ENCODE measurements at regions not wholly inside any gene's neighbourhood (a gene's known extent, or its start where the extent isn't known, plus 50 kb on each side); places are given as distances from the start of the nearest gene placed in this dataset.

GRCh38 chr22:22816171-22816514 lies 71.5 kb upstream of the IGLL5 start:
- Histone ChIP-seq H3K9me3 (ENCODE audit: control insufficient read depth in 1 of 2, insufficient read depth in 1 of 2, low read length in 2 of 2) (no peaks in the 10 kb centered on the region), H3K36me3 (ENCODE audit: insufficient read depth, low read length) (no peaks in the 10 kb centered on the region), H3K4me1 (ENCODE audit: insufficient read depth, low read length) (peaks cover 93% of the 10 kb centered on the region), H3K4me3 (ENCODE audit: low read length) (no peak overlapping the region), H3K27me3 (ENCODE audit: control insufficient read depth in 1 of 2, insufficient read depth in 2 of 2, low read length in 2 of 2) (no peaks in the 10 kb centered on the region), H3K27ac (ENCODE audit: low read depth in 1 of 2, low read length in 2 of 2) (peak overlapping the region; percentile 8 to 78)
- ATAC-seq (ENCODE audit: poor library complexity) (no peak), DNase-seq (no peak)
- no peaks in the 10 kb centered on the region for H3K27me3 Mint-ChIP-seq
- ChIA-PET CTCF (no interaction called here), POLR2A (interaction anchor here (0.8 to 2.0 kb wide), 4 partner anchors 8 to 63 kb away, joined by 3 to 6 read pairs (median 4); no protein-coding TSS in a partner anchor)
- TF ChIP-seq, protein P1, sequence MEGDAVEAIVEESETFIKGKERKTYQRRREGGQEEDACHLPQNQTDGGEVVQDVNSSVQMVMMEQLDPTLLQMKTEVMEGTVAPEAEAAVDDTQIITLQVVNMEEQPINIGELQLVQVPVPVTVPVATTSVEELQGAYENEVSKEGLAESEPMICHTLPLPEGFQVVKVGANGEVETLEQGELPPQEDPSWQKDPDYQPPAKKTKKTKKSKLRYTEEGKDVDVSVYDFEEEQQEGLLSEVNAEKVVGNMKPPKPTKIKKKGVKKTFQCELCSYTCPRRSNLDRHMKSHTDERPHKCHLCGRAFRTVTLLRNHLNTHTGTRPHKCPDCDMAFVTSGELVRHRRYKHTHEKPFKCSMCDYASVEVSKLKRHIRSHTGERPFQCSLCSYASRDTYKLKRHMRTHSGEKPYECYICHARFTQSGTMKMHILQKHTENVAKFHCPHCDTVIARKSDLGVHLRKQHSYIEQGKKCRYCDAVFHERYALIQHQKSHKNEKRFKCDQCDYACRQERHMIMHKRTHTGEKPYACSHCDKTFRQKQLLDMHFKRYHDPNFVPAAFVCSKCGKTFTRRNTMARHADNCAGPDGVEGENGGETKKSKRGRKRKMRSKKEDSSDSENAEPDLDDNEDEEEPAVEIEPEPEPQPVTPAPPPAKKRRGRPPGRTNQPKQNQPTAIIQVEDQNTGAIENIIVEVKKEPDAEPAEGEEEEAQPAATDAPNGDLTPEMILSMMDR (IDR thresholded peaks at IDR 0.05) = no peak
- H3K9me3 Mint-ChIP-seq = no peaks in the 10 kb centered on the region
- H3K27ac Mint-ChIP-seq = peak overlapping the region; percentile 97
- no peak overlapping the region for H3K4me3 Mint-ChIP-seq
- H3K36me3 Mint-ChIP-seq (ENCODE audit: low read depth) = no peaks in the 10 kb centered on the region
- H3K4me1 Mint-ChIP-seq (ENCODE audit: low read depth) = peaks cover 91% of the 10 kb centered on the region
- intact Hi-C loops (cut with DNase I, micrococcal nuclease) = loop anchor here in 1 of 2 experiments (2.0 kb wide), 1 partner anchor 27 kb away; no protein-coding TSS in a partner anchor

GRCh38 chr22:22816766-22817410 lies 70.7 kb upstream of the IGLL5 start:
- peak overlapping the region; percentile 97 for H3K27ac Mint-ChIP-seq

DNA sequence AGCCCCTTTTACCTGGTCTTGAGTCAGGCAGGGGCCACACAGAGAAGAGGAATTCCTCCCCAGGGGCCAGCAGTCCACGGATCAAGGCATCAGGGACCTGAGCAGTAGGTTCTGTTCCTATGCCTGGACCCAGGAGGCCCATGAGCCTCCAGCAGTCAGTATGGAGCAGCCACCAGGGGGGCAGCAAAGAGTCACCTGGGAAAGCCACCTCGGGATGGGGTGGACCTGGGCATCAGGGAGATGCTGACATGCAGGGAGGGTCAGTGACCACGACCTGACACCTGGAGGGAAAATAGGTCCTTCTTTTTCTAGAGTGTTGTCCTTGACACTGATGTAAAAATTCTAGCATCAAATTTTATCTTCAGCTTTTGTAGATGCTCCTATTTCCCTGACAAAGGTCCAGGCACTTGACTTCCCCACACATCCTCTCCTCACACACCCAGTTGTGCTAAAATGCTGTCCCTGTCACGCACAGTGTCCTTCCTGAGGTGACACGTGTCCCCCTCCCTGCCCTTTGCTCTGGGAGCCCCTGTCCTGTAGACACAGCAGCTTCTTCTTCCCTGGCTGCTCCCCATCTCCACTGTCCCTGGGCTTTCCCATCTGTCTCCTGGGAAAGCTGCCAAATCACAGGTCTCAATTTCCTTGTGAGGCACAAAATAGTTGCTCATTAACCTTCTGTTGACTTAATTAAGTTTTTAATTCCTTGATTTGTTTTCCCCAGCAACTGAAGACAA lies 70.0 kb upstream of the IGLL5 start:
- H3K27me3 ChIP-seq (ENCODE audit: control insufficient read depth in 1 of 2, insufficient read depth in 2 of 2, low read length in 2 of 2) = no peaks in the 10 kb centered on the region
- Mint-ChIP-seq H3K4me1 (ENCODE audit: low read depth) (peaks cover 97% of the 10 kb centered on the region), H3K36me3 (ENCODE audit: low read depth) (no peaks in the 10 kb centered on the region), H3K4me3 (peak overlapping the region; percentile 71), H3K27me3 (no peaks in the 10 kb centered on the region), H3K9me3 (no peaks in the 10 kb centered on the region), H3K27ac (peak overlapping the region; percentile 97)
- intact Hi-C loops (cut with DNase I, micrococcal nuclease) = loop anchor here in 1 of 2 experiments (2.0 kb wide), 1 partner anchor 29 kb away; no protein-coding TSS in a partner anchor
- no peaks in the 10 kb centered on the region for H3K9me3 ChIP-seq (ENCODE audit: control insufficient read depth in 1 of 2, insufficient read depth in 1 of 2, low read length in 2 of 2)
- no peak overlapping the region for H3K4me3 ChIP-seq (ENCODE audit: low read length)
- CTCF ChIA-PET = interaction anchor here (1.6 kb wide), 1 partner anchor 31 kb away, joined by 8 read pairs; no protein-coding TSS in a partner anchor
- H3K4me1 ChIP-seq (ENCODE audit: insufficient read depth, low read length) = peaks cover 95% of the 10 kb centered on the region
- no peak for DNase-seq
- no peaks in the 10 kb centered on the region for H3K36me3 ChIP-seq (ENCODE audit: insufficient read depth, low read length)
- POLR2A ChIA-PET = interaction anchor here (1.6 to 2.4 kb wide), 5 partner anchors 11 to 64 kb away, joined by 3 to 13 read pairs (median 7); no protein-coding TSS in a partner anchor
- TF ChIP-seq, protein P1 (IDR thresholded peaks at IDR 0.05) = no peak
- ATAC-seq (ENCODE audit: poor library complexity) = no peak
- H3K27ac ChIP-seq (ENCODE audit: low read depth in 1 of 2, low read length in 2 of 2) = peak overlapping the region in 1 of 2 donors; percentile 52

More at GRCh38 chr22:22816766-22817410, 70.7 kb upstream of the IGLL5 start:
- ATAC-seq (ENCODE audit: poor library complexity) (no peak), DNase-seq (no peak)
- Mint-ChIP-seq H3K4me1 (ENCODE audit: low read depth) (peaks cover 96% of the 10 kb centered on the region), H3K27me3 (no peaks in the 10 kb centered on the region), H3K4me3 (no peak overlapping the region), H3K36me3 (ENCODE audit: low read depth) (no peaks in the 10 kb centered on the region), H3K9me3 (no peaks in the 10 kb centered on the region)
- Histone ChIP-seq H3K36me3 (ENCODE audit: insufficient read depth, low read length) (no peaks in the 10 kb centered on the region), H3K4me3 (ENCODE audit: low read length) (no peak overlapping the region), H3K27me3 (ENCODE audit: control insufficient read depth in 1 of 2, insufficient read depth in 2 of 2, low read length in 2 of 2) (no peaks in the 10 kb centered on the region), H3K9me3 (ENCODE audit: control insufficient read depth in 1 of 2, insufficient read depth in 1 of 2, low read length in 2 of 2) (no peaks in the 10 kb centered on the region), H3K4me1 (ENCODE audit: insufficient read depth, low read length) (peaks cover 93% of the 10 kb centered on the region), H3K27ac (ENCODE audit: low read depth in 1 of 2, low read length in 2 of 2) (peak overlapping the region; percentile 8 to 52)
- intact Hi-C loops (cut with DNase I, micrococcal nuclease) = loop anchor here in 1 of 2 experiments (2.0 kb wide), 1 partner anchor 28 kb away; no protein-coding TSS in a partner anchor
- POLR2A ChIA-PET = interaction anchor here (0.9 to 2.4 kb wide), 5 partner anchors 10 to 64 kb away, joined by 3 to 10 read pairs (median 5); no protein-coding TSS in a partner anchor
- TF ChIP-seq, protein P1 (IDR thresholded peaks at IDR 0.05) = no peak
- CTCF ChIA-PET = interaction anchor here (1.6 kb wide), 1 partner anchor 31 kb away, joined by 8 read pairs; no protein-coding TSS in a partner anchor
